ENCODE measurements at regions not wholly inside any gene's neighbourhood (a gene's known extent, or its start where the extent isn't known, plus 50 kb on each side); places are given as distances from the start of the nearest gene placed in this dataset.
"Not testable (repeated sequence)": the region's sequence is repeated elsewhere in the genome, so short reads cannot be mapped to it uniquely, and the experiment has no call there.

DNA sequence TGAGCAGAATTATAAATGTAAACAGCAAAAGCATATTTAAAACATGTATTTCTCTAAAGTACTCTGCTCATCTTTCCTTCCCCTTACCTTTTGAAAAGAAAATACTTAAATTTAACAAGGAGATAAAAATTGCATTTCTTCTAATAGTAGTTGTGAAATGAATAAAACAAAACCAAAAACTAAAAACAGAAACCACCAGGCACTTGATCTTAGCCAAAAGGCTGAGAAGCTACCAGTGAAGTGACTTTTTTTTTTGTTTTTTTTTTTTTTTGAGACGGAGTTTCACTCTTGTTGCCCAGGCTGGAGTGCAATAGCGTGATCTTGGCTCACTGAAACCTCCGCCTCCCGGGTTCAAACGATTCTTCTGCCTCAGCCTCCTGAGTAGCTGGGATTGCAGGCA lies 116.5 kb upstream of the GC start:
- TF ChIP-seq, protein P1, sequence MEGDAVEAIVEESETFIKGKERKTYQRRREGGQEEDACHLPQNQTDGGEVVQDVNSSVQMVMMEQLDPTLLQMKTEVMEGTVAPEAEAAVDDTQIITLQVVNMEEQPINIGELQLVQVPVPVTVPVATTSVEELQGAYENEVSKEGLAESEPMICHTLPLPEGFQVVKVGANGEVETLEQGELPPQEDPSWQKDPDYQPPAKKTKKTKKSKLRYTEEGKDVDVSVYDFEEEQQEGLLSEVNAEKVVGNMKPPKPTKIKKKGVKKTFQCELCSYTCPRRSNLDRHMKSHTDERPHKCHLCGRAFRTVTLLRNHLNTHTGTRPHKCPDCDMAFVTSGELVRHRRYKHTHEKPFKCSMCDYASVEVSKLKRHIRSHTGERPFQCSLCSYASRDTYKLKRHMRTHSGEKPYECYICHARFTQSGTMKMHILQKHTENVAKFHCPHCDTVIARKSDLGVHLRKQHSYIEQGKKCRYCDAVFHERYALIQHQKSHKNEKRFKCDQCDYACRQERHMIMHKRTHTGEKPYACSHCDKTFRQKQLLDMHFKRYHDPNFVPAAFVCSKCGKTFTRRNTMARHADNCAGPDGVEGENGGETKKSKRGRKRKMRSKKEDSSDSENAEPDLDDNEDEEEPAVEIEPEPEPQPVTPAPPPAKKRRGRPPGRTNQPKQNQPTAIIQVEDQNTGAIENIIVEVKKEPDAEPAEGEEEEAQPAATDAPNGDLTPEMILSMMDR (IDR thresholded peaks at IDR 0.05; ENCODE audit: low read length): not testable (repeated sequence)
- TF ChIP-seq EZH2 (optimal IDR thresholded peaks at IDR 0.05; ENCODE audit: low read depth, low read length); EZH2phosphoT487 (IDR thresholded peaks at IDR 0.05; ENCODE audit: low read length): not testable (repeated sequence)
